CD4-positive, alpha-beta T cell (primary cell): ENCODE measurements at regions not wholly inside any gene's neighbourhood (a gene's known extent, or its start where the extent isn't known, plus 50 kb on each side); places are given as distances from the start of the nearest gene placed in this dataset.

ENCODE experiments used
- ATAC-seq: fragments of 200-7000 bp; cut with Tn5 transposase; one replicate; pipeline ENCODE4 v1.10.0; 2022; ENCODE audit warnings: mild to moderate bottlenecking; ENCODE audit not compliant: poor library complexity
- CTCF ChIA-PET: fragments of 350-600 bp; sonication (Branson Sonifier 250); formaldehyde crosslinking; loops from one replicate; lab custom pipeline; 2021; ENCODE audit warnings: antibody characterized with exemption, inconsistent platforms; lab: Charles Lee
- POLR2A ChIA-PET: fragments of 350-600 bp; sonication (Branson Sonifier 250); formaldehyde crosslinking; loops from one replicate; lab custom pipeline; 2021; ENCODE audit warnings: antibody characterized with exemption, inconsistent platforms; lab: Charles Lee
- DNase-seq, 14 experiments: peaks; one replicate each; pipeline ENCODE4 v3.0.0-alpha.2; 2013 to 2020; ENCODE audit warnings: mixed read lengths in 2 of 14
- H3K27ac ChIP-seq, 2 donors: one replicate each; pipeline versions ENCODE4 v1.5.1 to v1.7.0; 2013; ENCODE audit warnings: low read length in 2 of 2, low read depth in 1 of 2, mild to moderate bottlenecking in 1 of 2
- H3K27me3 ChIP-seq, 2 experiments: 1 replicate in 1 of 2; 2 replicates in 1 of 2; pipeline versions ENCODE4 v1.6.1 to v1.7.0; 2013; ENCODE audit warnings: low read length in 2 of 2, control low read depth in 1 of 2, mild to moderate bottlenecking in 1 of 2, moderate library complexity in 1 of 2; ENCODE audit not compliant: insufficient read depth in 2 of 2, control insufficient read depth in 1 of 2
- H3K36me3 ChIP-seq: one replicate; pipeline ENCODE4 v1.6.1; 2013; ENCODE audit warnings: low read length, control low read depth; ENCODE audit not compliant: insufficient read depth
- H3K4me1 ChIP-seq: one replicate; pipeline ENCODE4 v1.6.1; 2013; ENCODE audit warnings: low read length, control low read depth; ENCODE audit not compliant: insufficient read depth
- H3K4me3 ChIP-seq: one replicate; pipeline ENCODE4 v1.5.1; 2013; ENCODE audit warnings: mild to moderate bottlenecking, low read length, moderate library complexity
- H3K9me3 ChIP-seq, 2 experiments: 1 replicate in 1 of 2; 2 replicates in 1 of 2; pipeline versions ENCODE4 v1.6.1 to v1.7.0; 2013; ENCODE audit warnings: low read length in 2 of 2, mild to moderate bottlenecking in 2 of 2, control low read depth in 1 of 2, moderate library complexity in 1 of 2; ENCODE audit not compliant: control insufficient read depth in 1 of 2, insufficient read depth in 1 of 2
- H3K27ac Mint-ChIP-seq: one replicate; pipeline ENCODE4 v1.8.0; 2020; ENCODE audit warnings: mixed read lengths
- H3K27me3 Mint-ChIP-seq: one replicate; pipeline ENCODE4 v1.8.0; 2021; ENCODE audit warnings: mixed read lengths
- H3K36me3 Mint-ChIP-seq: one replicate; pipeline ENCODE4 v1.8.0; 2021; ENCODE audit warnings: low read depth, mixed read lengths
- H3K4me1 Mint-ChIP-seq: one replicate; pipeline ENCODE4 v1.8.0; 2021; ENCODE audit warnings: low read depth, mixed read lengths
- H3K4me3 Mint-ChIP-seq: one replicate; pipeline ENCODE4 v1.8.0; 2020; ENCODE audit warnings: mild to moderate bottlenecking, mixed read lengths
- H3K9me3 Mint-ChIP-seq: one replicate; pipeline ENCODE4 v1.8.0; 2020; ENCODE audit warnings: mixed read lengths
- intact Hi-C, 2 experiments: fragments of 100-400 bp; cut with DNase I in 1 of 2; cut with micrococcal nuclease in 1 of 2; formaldehyde crosslinking; loops; one replicate each; pipeline versions ENCODE4 v1.15.1 to v1.9.0; 2023 to 2025; cut with DNase I, micrococcal nuclease
- TF ChIP-seq, protein P1 (sequence below): fragments of 200-600 bp; IDR thresholded peaks from one replicate; pipeline ENCODE4 v1.8.0; 2022; ENCODE audit warnings: antibody characterized with exemption, mild to moderate bottlenecking

DNA sequence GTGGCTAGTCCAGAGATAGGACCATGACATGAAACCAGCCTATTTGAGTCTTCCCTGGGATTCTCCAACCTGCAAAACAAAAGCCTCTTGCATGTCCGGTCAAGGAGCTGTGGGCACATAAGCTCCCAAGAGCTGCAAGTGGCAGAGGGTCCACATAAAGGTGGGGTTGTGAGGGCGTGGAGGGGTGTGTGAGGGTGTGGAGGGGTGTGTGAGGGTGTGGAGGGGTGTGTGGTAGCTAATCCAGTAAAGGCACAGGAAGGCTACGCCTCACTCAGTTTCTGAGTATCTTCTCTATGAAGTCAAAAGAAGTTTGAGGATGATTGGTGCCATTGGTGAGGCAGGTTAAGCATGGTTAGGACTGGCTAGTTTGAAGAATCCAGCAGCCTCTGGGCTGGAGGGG, 259.4 kb upstream of the NSMCE3 start:
- Histone ChIP-seq H3K27ac (no peak overlapping the region), H3K4me3 (no peak overlapping the region), H3K27me3 (no peaks in the 10 kb centered on the region), H3K36me3 (no peaks in the 10 kb centered on the region), H3K9me3 (peaks cover 0 to 3% of the 10 kb centered on the region in 2 experiments), H3K4me1 (no peaks in the 10 kb centered on the region)
- Mint-ChIP-seq H3K4me1 (no peaks in the 10 kb centered on the region), H3K9me3 (no peaks in the 10 kb centered on the region), H3K27me3 (peaks cover 10% of the 10 kb centered on the region), H3K27ac (no peak overlapping the region), H3K4me3 (no peak overlapping the region), H3K36me3 (no peaks in the 10 kb centered on the region)
- DNase-seq = no peak
- ATAC-seq = no peak
- TF ChIP-seq, protein P1, sequence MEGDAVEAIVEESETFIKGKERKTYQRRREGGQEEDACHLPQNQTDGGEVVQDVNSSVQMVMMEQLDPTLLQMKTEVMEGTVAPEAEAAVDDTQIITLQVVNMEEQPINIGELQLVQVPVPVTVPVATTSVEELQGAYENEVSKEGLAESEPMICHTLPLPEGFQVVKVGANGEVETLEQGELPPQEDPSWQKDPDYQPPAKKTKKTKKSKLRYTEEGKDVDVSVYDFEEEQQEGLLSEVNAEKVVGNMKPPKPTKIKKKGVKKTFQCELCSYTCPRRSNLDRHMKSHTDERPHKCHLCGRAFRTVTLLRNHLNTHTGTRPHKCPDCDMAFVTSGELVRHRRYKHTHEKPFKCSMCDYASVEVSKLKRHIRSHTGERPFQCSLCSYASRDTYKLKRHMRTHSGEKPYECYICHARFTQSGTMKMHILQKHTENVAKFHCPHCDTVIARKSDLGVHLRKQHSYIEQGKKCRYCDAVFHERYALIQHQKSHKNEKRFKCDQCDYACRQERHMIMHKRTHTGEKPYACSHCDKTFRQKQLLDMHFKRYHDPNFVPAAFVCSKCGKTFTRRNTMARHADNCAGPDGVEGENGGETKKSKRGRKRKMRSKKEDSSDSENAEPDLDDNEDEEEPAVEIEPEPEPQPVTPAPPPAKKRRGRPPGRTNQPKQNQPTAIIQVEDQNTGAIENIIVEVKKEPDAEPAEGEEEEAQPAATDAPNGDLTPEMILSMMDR = no peak
- ChIA-PET POLR2A (no interaction called here), CTCF (no interaction called here)
- intact Hi-C loops = no loop called here

DNA sequence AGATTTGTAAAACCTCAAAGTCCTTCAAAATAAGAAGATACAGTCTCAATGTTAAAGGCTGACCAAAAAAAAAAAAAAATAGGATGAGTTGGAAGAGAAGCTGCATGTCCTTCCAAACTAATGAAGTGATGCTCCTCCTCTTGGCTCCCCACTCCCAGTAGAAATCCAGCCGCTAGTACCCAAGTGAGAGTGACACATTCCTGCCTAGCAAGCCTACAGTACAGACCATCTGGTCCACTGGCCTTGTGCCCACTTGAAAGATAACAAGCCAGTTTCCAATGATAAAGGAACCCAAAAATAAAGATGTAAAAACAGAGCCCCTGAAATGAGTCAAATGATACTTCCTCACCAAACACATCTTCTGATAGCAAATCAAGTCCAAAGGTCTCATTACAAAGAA, 258.7 kb upstream of the NSMCE3 start:
- H3K27me3 Mint-ChIP-seq = peaks cover 10% of the 10 kb centered on the region
- Histone ChIP-seq H3K4me1 (no peaks in the 10 kb centered on the region), H3K4me3 (no peak overlapping the region), H3K9me3 (peaks cover 0 to 3% of the 10 kb centered on the region in 2 experiments), H3K27me3 (no peaks in the 10 kb centered on the region), H3K36me3 (no peaks in the 10 kb centered on the region), H3K27ac (no peak overlapping the region)
- no peak for ATAC-seq
- CTCF ChIA-PET = no interaction called here
- no peaks in the 10 kb centered on the region for H3K9me3 Mint-ChIP-seq
- no peak for DNase-seq
- TF ChIP-seq, protein P1 = no peak
- intact Hi-C loops = no loop called here
- H3K27ac Mint-ChIP-seq = no peak overlapping the region
- POLR2A ChIA-PET = no interaction called here
- no peak overlapping the region for H3K4me3 Mint-ChIP-seq
- no peaks in the 10 kb centered on the region for H3K36me3 Mint-ChIP-seq
- no peaks in the 10 kb centered on the region for H3K4me1 Mint-ChIP-seq

DNA sequence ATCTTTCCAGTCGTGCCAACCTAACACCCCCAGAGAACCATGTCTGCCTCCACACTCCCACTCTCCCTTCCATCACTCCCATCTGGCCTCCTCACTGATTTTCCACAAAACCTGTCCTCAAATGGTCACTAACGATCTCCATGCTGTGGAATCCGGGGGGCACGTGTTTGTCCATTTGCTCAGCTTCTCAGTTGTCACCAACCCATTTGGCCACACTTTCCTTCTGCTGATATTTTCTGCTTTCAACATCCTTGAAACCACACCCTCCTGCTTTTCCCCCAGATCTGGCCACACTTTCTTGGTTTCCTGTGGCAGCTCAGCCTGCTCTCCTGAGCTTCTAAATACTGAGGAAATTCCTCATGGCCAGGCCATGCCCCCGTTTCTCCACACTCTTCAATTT, 257.2 kb upstream of the NSMCE3 start:
- TF ChIP-seq, protein P1 = no peak
- Mint-ChIP-seq H3K4me1 (no peaks in the 10 kb centered on the region), H3K27me3 (peaks cover 10% of the 10 kb centered on the region), H3K36me3 (no peaks in the 10 kb centered on the region), H3K27ac (no peak overlapping the region), H3K4me3 (no peak overlapping the region), H3K9me3 (no peaks in the 10 kb centered on the region)
- intact Hi-C loops = no loop called here
- ATAC-seq (no peak), DNase-seq (no peak)
- Histone ChIP-seq H3K36me3 (no peaks in the 10 kb centered on the region), H3K27me3 (no peaks in the 10 kb centered on the region), H3K9me3 (peaks cover 0 to 3% of the 10 kb centered on the region in 2 experiments), H3K27ac (no peak overlapping the region), H3K4me3 (no peak overlapping the region), H3K4me1 (no peaks in the 10 kb centered on the region)
- CTCF ChIA-PET = no interaction called here
- POLR2A ChIA-PET = no interaction called here
